Epithelial cell of esophagus (primary cell): ENCODE measurements at regions not wholly inside any gene's neighbourhood (a gene's known extent, or its start where the extent isn't known, plus 50 kb on each side); places are given as distances from the start of the nearest gene placed in this dataset.

Source experiments
- DNase-seq: peaks from one replicate; pipeline ENCODE4 v3.0.0; 2010; ENCODE audit warnings: low read depth
- H3K4me3 ChIP-seq: 2 replicates; pipeline ENCODE4 v1.5.1; 2011; ENCODE audit warnings: mild to moderate bottlenecking, low read length, control low read depth
- CTCF ChIP-seq: IDR thresholded peaks from 2 replicates; pipeline ENCODE4 v1.5.1; 2011; ENCODE audit warnings: low read depth, mild to moderate bottlenecking, low read length, control low read depth, inconsistent platforms; ENCODE audit not compliant: insufficient read depth; ENCODE audit errors: missing control alignments

GRCh38 chr1:184215274-184215925 lies 163.9 kb downstream of the TSEN15 start:
- no peak for DNase-seq
- TF ChIP-seq CTCF, result no peak
- H3K4me3 ChIP-seq, result no peak overlapping the region

DNA sequence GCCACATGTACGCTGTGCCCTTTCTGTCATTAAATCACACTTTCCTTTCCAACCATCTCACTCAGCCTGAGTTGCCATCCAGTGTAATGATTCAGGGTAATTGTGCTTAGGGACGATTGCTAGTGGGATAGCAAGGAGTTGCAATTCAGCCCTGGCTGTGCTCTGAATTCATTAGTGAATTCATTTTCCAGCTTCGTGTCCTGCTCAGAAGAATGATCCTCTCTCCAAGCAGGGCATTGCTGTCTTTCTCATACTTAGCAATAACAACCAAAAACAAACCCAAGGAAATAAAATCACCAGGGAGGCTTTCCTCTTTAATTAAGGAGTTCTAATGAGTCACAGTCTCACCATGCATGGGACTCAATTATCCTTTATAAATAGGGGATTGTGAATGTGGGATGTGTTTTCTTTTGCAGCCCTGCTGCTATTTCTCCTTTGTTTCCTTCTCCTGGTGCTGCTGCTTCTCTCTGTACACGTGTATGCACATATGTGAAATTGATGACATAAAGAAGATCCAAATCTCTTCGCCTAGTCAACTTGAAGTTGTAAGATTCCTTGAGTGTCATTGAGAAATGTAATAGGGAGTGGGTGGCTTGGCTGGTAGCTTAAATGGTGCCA lies 167.0 kb downstream of the TSEN15 start:
- TF ChIP-seq CTCF, result no peak
- H3K4me3 ChIP-seq, result no peak overlapping the region
- DNase-seq, result no peak

DNA sequence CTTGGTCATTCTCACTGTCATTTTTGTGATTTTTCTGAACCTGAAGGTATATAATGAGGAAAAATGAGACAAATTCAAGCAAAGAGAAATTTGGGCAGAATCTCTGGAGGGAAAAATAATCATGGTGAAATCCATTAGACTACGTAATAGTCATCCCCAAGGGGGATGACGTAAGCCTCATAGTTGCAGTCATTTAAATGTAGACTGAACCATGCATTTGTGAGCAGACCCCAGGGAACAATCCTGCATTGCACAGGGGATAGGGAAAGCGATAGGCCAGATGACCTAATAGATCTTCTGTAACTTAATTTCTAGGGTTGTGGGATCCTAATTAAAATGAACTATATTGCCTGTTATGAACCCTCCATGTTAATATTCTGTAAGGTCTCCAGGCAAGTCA lies 167.4 kb upstream of the C1orf21 start:
- no peak for TF ChIP-seq CTCF
- no peak overlapping the region for H3K4me3 ChIP-seq
- no peak for DNase-seq

DNA sequence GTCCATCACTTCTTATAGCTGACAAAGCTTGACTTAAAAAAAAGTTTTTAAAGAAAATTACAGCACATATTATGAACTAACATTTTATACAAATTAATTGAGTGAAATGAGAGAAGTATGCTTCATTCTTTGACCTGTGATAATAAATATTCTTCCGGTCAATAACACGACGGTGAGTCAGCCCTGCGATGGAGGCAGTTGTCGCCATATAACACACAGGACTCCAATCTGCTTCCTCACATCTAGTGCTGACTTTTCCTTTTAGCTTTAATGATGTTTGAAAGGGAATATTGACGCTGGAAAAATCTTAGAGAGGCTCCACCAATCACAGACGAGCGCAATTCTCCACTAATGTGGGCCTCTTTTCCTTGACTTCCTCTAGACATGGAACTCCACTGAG lies 166.9 kb upstream of the C1orf21 start:
- TF ChIP-seq CTCF, result no peak
- no peak overlapping the region for H3K4me3 ChIP-seq
- no peak for DNase-seq

- DNase-seq, result no peak
- TF ChIP-seq CTCF, result no peak
Observed at GRCh38 chr1:184221087-184221486, 165.7 kb upstream of the C1orf21 start.

GRCh38 chr1:184222652-184223052 lies 164.2 kb upstream of the C1orf21 start:
- peak; percentile 58 for DNase-seq
- H3K4me3 ChIP-seq, result no peak overlapping the region
- TF ChIP-seq CTCF, result peak; percentile 99

More at GRCh38 chr1:184221087-184221486, 165.7 kb upstream of the C1orf21 start:
- no peak overlapping the region for H3K4me3 ChIP-seq

DNA sequence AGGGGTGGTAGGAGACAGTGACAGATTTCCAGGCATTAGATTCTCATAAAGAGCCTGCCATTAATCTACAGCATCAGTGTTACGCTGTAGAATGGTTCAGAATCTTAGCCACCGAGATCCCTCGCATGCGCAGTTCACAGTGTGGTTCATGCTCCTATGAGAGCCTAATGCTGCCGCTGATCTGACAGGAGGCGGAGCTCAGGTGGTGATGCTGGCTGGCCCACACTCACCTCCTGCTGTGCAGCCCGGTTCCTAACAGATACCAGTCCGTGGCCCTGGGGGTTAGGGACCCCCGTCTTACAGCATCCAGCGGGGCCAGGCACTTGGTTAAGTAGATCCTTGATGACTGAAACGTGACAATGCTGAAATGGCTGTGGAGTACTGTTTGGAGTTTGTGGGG lies 163.6 kb upstream of the C1orf21 start:
- H3K4me3 ChIP-seq, result no peak overlapping the region
- no peak for DNase-seq
- no peak for TF ChIP-seq CTCF
